Endothelial cell of umbilical vein (primary cell): ENCODE measurements at regions not wholly inside any gene's neighbourhood (a gene's known extent, or its start where the extent isn't known, plus 50 kb on each side); places are given as distances from the start of the nearest gene placed in this dataset.

Experiments
- BruUV-seq: library from RNA; stranded (reverse); fragments of 400-500 nt; replicated peaks from 2 replicates; lab custom pipeline; 2021; lab: Mats Ljungman, UMichigan
- CTCF ChIA-PET: fragments of 300-600, 350-600 bp; sonication (Branson Sonifier 250); formaldehyde crosslinking; loops from one replicate; lab custom pipeline; 2021; ENCODE audit warnings: antibody characterized with exemption, inconsistent platforms; lab: Charles Lee
- POLR2A ChIA-PET: fragments of 300-600, 350-600 bp; sonication (Branson Sonifier 250); formaldehyde crosslinking; loops from one replicate; lab custom pipeline; 2021; ENCODE audit warnings: antibody characterized with exemption, inconsistent platforms; lab: Charles Lee
- DNase-seq: peaks from one replicate; pipeline ENCODE4 v3.0.0-alpha.2; 2011; ENCODE audit warnings: low read depth, low spot score
- FAIRE-seq: peaks from 2 replicates; lab custom pipeline; 2011; peaks lifted over from hg19 to GRCh38; lab: Jason Lieb, UNC
- H2AFZ ChIP-seq: 2 replicates; pipeline ENCODE4 v1.6.0; 2012; ENCODE audit warnings: low read depth, low read length, control low read depth, inconsistent platforms
- H3K27ac ChIP-seq: 2 replicates; pipeline ENCODE4 v1.5.1; 2011; ENCODE audit warnings: low read depth, mild to moderate bottlenecking, control low read depth, low read length, moderate library complexity; ENCODE audit not compliant: insufficient read depth
- H3K27me3 ChIP-seq, 2 experiments: 2 replicates each; pipeline versions ENCODE4 v1.6.0 to v1.6.1; 2011; ENCODE audit warnings: low read length in 2 of 2, mixed read lengths in 1 of 2; ENCODE audit not compliant: control insufficient read depth in 2 of 2, insufficient read depth in 2 of 2
- H3K36me3 ChIP-seq, 2 experiments: 2 replicates in 1 of 2; 3 replicates in 1 of 2; pipeline ENCODE4 v1.5.1; 2011; ENCODE audit warnings: low read length in 2 of 2, mild to moderate bottlenecking in 1 of 2, moderate library complexity in 1 of 2; ENCODE audit not compliant: control insufficient read depth in 2 of 2, insufficient read depth in 2 of 2; ENCODE audit errors: extremely low read depth in 1 of 2
- H3K4me1 ChIP-seq: 3 replicates; pipeline ENCODE4 v1.5.1; 2011; ENCODE audit warnings: mild to moderate bottlenecking, low read length; ENCODE audit not compliant: control insufficient read depth, insufficient read depth; ENCODE audit errors: extremely low read depth
- H3K4me2 ChIP-seq: 2 replicates; pipeline ENCODE4 v1.6.1; 2011; ENCODE audit warnings: low read length, control low read depth, mixed read lengths; ENCODE audit not compliant: insufficient read depth
- H3K4me3 ChIP-seq, 3 experiments: fragments of 200-600 bp in 1 of 3; sonication (generic), shearing (Covaris generic) in 1 of 3; replicated peaks in 1 of 3; 2 replicates each; pipeline ENCODE4 v1.5.1; 2011 to 2016; ENCODE audit warnings: control low read depth in 3 of 3, low read length in 3 of 3, mild to moderate bottlenecking in 2 of 3, inconsistent platforms in 1 of 3, low read depth in 1 of 3, moderate library complexity in 1 of 3; ENCODE audit not compliant: insufficient read depth in 1 of 3
- H3K79me2 ChIP-seq: 2 replicates; pipeline ENCODE4 v1.6.0; 2012; ENCODE audit warnings: low read length, inconsistent platforms; ENCODE audit not compliant: control insufficient read depth, insufficient read depth
- H3K9ac ChIP-seq: replicated peaks from 2 replicates; pipeline ENCODE3; 2011; ENCODE audit warnings: low read length, control low read depth; ENCODE audit not compliant: insufficient read depth; ENCODE audit errors: extremely low read depth
- H3K9me1 ChIP-seq: replicated peaks from 3 replicates; pipeline ENCODE4 v1.6.0; 2011; ENCODE audit warnings: mild to moderate bottlenecking, low read length; ENCODE audit not compliant: control insufficient read depth, insufficient read depth; ENCODE audit errors: extremely low read depth
- H3K9me3 ChIP-seq: replicated peaks from 2 replicates; pipeline ENCODE4 v1.5.1; 2012; ENCODE audit warnings: low read length, inconsistent platforms; ENCODE audit not compliant: control insufficient read depth, insufficient read depth
- H4K20me1 ChIP-seq: replicated peaks from 2 replicates; pipeline ENCODE3; 2011; ENCODE audit warnings: mild to moderate bottlenecking, low read length; ENCODE audit not compliant: control insufficient read depth, insufficient read depth; ENCODE audit errors: extremely low read depth
- CTCF ChIP-seq, 2 donors: IDR thresholded peaks; 1 replicate in 1 of 2; 2 replicates in 1 of 2; pipeline ENCODE4 v1.5.1; 2011; ENCODE audit warnings: low read length in 2 of 2, mild to moderate bottlenecking in 2 of 2, moderate library complexity in 2 of 2, control low read depth in 1 of 2, inconsistent platforms in 1 of 2, low read depth in 1 of 2; ENCODE audit not compliant: insufficient read depth in 1 of 2; ENCODE audit errors: extremely low read depth in 1 of 2
- EZH2 ChIP-seq: IDR thresholded peaks from 2 replicates; pipeline ENCODE4 v1.6.1; 2012; ENCODE audit warnings: borderline replicate concordance, low read depth, mild to moderate bottlenecking, moderate library complexity, low read length, inconsistent platforms; ENCODE audit not compliant: severe bottlenecking
- FOS ChIP-seq: IDR thresholded peaks from 2 replicates; pipeline ENCODE4 v1.6.1; 2011; ENCODE audit warnings: mild to moderate bottlenecking, low read length, moderate library complexity, borderline replicate concordance; ENCODE audit not compliant: insufficient read depth
- GATA2 ChIP-seq: IDR thresholded peaks from 2 replicates; pipeline ENCODE4 v1.7.0; 2011; ENCODE audit warnings: low read depth, mild to moderate bottlenecking, moderate library complexity, mixed read lengths, low read length; ENCODE audit not compliant: insufficient read length, insufficient read depth
- JUN ChIP-seq: IDR thresholded peaks from 2 replicates; pipeline ENCODE4 v1.6.1; 2011; ENCODE audit warnings: borderline replicate concordance, low read depth; ENCODE audit not compliant: insufficient read length, insufficient read depth
- MAX ChIP-seq: IDR thresholded peaks from 2 replicates; pipeline ENCODE4 v1.6.1; 2011; ENCODE audit not compliant: insufficient read depth, insufficient read length
- MYC ChIP-seq: IDR thresholded peaks from one replicate; pipeline ENCODE4 v1.6.1; 2011; ENCODE audit warnings: mild to moderate bottlenecking, low read depth, low read length
- POLR2A ChIP-seq: IDR thresholded peaks from 2 replicates; pipeline ENCODE4 v1.6.1; 2012; ENCODE audit warnings: low read depth, mild to moderate bottlenecking, control low read depth, low read length
- POLR2AphosphoS5 ChIP-seq: IDR thresholded peaks from 2 replicates; pipeline ENCODE4 v1.6.1; 2012; ENCODE audit warnings: low read depth, mild to moderate bottlenecking, control low read depth, low read length, moderate library complexity; ENCODE audit not compliant: insufficient read depth
- dilution Hi-C: fragments of 300-500 bp; cut with MboI; formaldehyde crosslinking; loops from one replicate; pipeline ENCODE4 v1.15.0; 2019; ENCODE audit warnings: low sequenced_read_pairs; ENCODE audit not compliant: extremely low pct_ligation_motif_present
- intact Hi-C: fragments of 100-400 bp; cut with micrococcal nuclease; formaldehyde crosslinking; loops from one replicate; pipeline ENCODE4 v1.10.0; 2022

- Histone ChIP-seq H4K20me1 (no peaks in the 10 kb centered on the region), H3K4me2 (no peak overlapping the region), H3K27me3 (peaks cover 24 to 34% of the 10 kb centered on the region in 2 experiments), H3K27ac (no peak overlapping the region), H3K4me1 (no peaks in the 10 kb centered on the region), H3K4me3 (no peak overlapping the region), H3K9ac (no peak overlapping the region), H3K9me1 (no peaks in the 10 kb centered on the region), H3K9me3 (no peaks in the 10 kb centered on the region), H3K79me2 (no peaks in the 10 kb centered on the region), H2AFZ (no peak overlapping the region), H3K36me3 (no peaks in the 10 kb centered on the region)
- FAIRE-seq, result no peak
- dilution Hi-C loops (no loop called here), intact Hi-C loops (no loop called here)
- DNase-seq, result no peak
- CTCF ChIA-PET, result interaction anchor here (1.3 kb wide), 1 partner anchor 13 kb away, joined by 3 read pairs; no protein-coding TSS in a partner anchor
- POLR2A ChIA-PET, result no interaction called here
- no TSS peak for BruUV-seq
- TF ChIP-seq CTCF (IDR thresholded peaks at IDR 0.05; ENCODE audit: extremely low read depth in 1 of 2, insufficient read depth in 1 of 2, low read depth in 1 of 2, low read length in 2 of 2) (no peak), MAX (no peak), MYC (no peak), EZH2 (no peak), JUN (no peak), POLR2AphosphoS5 (no peak), POLR2A (no peak), FOS (no peak), GATA2 (no peak)
Measured at GRCh38 chr12:107847830-107848229, 73.3 kb downstream of the ASCL4 start.
